GM12864 (cell line): ENCODE measurements at regions not wholly inside any gene's neighbourhood (a gene's known extent, or its start where the extent isn't known, plus 50 kb on each side); places are given as distances from the start of the nearest gene placed in this dataset.

Experiments used
- DNase-seq: peaks from one replicate; pipeline ENCODE4 v3.0.0-alpha.2; 2011; ENCODE audit warnings: low read depth
- H3K4me3 ChIP-seq: 2 replicates; pipeline ENCODE4 v1.5.1; 2011; ENCODE audit warnings: mild to moderate bottlenecking, low read depth, low read length, control low read depth
- TF ChIP-seq, protein P1 (sequence below): IDR thresholded peaks from 2 replicates; pipeline ENCODE4 v1.5.1; 2011; ENCODE audit warnings: low read depth, mild to moderate bottlenecking, moderate library complexity, low read length, control low read depth, inconsistent platforms; ENCODE audit errors: missing control alignments

DNA sequence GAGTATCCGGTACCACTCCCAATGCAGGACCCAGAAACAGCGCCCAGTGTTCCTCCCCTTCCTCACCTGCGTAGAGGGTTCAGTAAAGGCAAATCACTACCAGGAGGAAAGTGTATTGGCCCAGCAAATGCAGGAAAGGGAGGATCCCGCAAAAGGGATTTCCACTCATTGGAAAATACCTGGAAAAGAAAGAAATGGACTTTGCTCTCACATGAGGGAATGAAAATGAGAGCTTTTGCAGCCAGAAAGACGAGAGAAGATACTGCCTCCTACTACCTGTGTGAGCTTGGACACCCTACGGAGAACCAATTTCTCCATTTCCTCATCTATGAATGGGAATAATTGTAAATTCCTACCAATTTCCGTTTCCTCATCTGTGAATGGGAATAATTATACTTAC lies 184.1 kb upstream of the PPARGC1A start:
- DNase-seq: no peak
- H3K4me3 ChIP-seq: no peak overlapping the region
- TF ChIP-seq, protein P1, sequence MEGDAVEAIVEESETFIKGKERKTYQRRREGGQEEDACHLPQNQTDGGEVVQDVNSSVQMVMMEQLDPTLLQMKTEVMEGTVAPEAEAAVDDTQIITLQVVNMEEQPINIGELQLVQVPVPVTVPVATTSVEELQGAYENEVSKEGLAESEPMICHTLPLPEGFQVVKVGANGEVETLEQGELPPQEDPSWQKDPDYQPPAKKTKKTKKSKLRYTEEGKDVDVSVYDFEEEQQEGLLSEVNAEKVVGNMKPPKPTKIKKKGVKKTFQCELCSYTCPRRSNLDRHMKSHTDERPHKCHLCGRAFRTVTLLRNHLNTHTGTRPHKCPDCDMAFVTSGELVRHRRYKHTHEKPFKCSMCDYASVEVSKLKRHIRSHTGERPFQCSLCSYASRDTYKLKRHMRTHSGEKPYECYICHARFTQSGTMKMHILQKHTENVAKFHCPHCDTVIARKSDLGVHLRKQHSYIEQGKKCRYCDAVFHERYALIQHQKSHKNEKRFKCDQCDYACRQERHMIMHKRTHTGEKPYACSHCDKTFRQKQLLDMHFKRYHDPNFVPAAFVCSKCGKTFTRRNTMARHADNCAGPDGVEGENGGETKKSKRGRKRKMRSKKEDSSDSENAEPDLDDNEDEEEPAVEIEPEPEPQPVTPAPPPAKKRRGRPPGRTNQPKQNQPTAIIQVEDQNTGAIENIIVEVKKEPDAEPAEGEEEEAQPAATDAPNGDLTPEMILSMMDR: no peak

DNA sequence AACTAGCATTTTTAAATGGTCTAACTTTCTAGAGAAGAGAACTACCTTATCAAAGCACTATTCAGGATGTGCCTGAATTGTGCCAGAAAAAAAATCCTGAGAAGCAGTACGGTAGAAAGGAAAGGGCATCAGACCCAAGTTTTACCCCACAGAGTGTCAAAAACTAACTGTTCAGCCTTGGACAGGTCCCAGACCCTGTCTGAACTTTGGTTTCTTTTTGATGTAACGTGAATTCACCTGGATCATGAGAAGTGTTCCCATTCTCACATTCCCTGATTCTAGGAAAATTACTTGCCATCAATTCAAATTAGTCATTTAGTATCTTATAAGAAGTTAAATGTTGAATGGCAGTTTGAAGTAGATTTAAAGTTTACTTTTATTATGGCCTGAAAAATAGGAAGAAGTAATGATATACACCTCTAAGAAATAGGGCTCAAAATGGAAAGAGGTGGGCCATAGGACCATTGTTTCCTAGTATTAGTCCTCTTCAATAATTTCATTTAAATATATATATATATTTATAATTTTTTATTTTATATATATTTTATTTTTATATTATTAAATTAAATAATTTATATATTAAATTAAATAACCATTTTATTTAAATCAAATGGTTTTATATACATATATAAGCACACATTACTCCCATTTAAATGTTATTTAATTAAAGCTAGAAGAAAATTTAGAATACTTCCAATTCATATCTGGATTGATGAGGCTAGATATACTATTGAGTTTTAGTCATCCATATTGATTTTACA lies 181.9 kb upstream of the PPARGC1A start:
- DNase-seq: no peak
- no peak overlapping the region for H3K4me3 ChIP-seq
- TF ChIP-seq, protein P1: no peak

DNA sequence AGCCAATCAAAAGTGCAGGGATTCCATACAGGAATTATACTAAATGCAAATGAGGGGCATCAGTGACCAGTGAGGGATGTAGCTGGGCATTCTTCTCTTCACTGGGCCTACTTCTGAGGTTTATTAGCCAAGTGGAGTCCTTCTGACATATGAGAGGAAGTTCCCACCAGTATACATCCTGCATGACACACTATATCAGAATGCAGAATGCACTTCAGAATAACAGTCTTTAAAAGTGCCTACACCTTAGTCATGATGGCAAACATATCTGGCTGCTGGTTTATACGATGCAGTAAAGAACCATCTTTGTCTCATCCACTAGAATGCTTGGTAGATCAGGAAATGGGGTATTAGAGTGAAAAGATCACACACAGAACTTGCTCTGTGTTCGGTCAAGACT lies 180.3 kb upstream of the PPARGC1A start:
- TF ChIP-seq, protein P1: no peak
- no peak for DNase-seq
- H3K4me3 ChIP-seq: no peak overlapping the region

DNA sequence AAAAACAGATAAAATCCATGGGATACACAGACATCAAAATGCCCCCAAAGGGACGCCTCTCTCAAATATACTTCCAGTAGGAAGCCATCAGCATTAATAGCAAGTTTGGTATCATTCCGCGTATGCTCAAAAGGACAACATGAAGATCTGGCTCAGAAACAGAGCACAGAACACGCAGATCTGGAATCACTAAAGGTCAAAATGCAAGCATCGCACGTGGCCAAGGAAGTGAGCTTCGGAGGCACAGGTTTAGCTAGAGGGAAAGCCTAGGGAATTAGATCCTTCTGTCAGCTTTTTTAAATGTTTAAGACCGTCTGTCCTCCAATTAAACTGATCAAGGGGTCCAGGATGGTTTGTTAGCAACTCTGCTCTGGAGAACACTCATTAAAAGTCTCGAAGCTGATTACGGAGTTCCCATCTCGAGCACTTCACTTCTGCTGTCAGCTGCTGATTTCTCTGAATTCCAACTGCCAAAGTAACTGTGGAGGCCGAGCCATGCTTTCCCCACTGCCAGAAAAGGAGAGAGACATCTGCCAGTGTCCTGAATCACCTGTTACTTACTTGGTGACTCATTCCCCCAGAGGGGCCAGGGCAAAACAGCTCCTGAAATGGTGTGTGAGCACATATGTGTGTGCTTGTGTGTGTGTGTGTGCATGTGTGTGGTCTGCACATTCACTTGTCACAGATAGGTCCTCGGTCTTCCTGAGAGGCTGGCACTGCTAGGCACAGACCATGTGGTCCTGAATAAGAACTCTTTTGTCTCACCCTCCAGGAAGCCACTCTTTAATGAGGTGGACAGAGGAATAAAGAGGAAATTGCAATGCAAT lies 177.7 kb upstream of the PPARGC1A start:
- no peak overlapping the region for H3K4me3 ChIP-seq
- no peak for DNase-seq
- TF ChIP-seq, protein P1: no peak

DNA sequence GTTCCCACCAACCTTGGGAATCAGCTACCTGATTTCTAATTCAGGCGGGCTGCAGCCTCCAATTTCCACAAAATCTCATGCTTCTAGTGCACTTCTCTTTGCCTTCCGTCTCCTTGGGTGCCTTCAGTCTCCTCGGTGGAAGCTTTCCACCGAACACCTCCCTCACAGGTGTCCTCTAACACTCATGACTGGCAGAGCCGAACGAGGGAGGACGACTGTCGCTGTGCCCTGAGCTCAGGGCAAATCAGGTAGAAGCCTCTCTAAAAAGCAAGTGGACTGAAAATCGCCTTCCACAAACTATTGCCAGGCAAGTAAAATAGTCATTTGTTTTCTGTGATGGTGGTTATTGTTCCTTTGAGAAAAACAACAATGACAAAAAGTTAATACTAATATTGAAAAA lies 176.1 kb upstream of the PPARGC1A start:
- DNase-seq: no peak
- TF ChIP-seq, protein P1: no peak
- no peak overlapping the region for H3K4me3 ChIP-seq

DNA sequence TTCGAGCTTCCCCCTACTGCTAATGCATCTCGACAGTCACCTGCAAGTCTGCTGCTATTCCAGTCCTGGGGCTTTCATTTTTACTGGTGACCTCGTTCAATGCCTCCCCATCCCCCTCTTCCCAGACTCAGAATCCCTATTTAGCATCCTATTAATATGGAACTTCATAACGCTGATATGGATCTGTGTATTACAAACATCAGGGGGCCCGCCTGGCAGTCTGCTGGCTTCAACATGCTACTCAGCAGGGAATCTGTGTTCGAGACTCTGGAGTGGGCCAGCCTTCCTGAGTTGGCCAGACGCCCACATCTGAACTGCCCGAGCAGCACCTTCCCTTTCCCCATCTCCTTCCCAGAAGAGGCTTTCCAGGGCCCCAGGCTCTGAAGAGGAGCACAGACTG lies 173.9 kb upstream of the PPARGC1A start:
- H3K4me3 ChIP-seq: no peak overlapping the region
- TF ChIP-seq, protein P1: no peak
- no peak for DNase-seq
